HUES6 (cell line): ENCODE measurements at regions not wholly inside any gene's neighbourhood (a gene's known extent, or its start where the extent isn't known, plus 50 kb on each side); places are given as distances from the start of the nearest gene placed in this dataset.

Experiments used
- H3K27ac ChIP-seq: 2 replicates; pipeline ENCODE4 v1.7.0; 2013; ENCODE audit warnings: low read depth, mild to moderate bottlenecking, low read length, inconsistent platforms
- H3K27me3 ChIP-seq: 2 replicates; pipeline ENCODE4 v1.6.1; 2013; ENCODE audit warnings: low read length; ENCODE audit not compliant: control insufficient read depth, insufficient read depth
- H3K36me3 ChIP-seq: 2 replicates; pipeline ENCODE4 v1.6.1; 2013; ENCODE audit warnings: low read length; ENCODE audit not compliant: control insufficient read depth, insufficient read depth
- H3K4me1 ChIP-seq: 2 replicates; pipeline ENCODE4 v1.6.1; 2013; ENCODE audit warnings: low read length; ENCODE audit not compliant: control insufficient read depth, insufficient read depth
- H3K4me3 ChIP-seq: 2 replicates; pipeline ENCODE4 v1.5.1; 2013; ENCODE audit warnings: low read depth, low read length
- H3K9ac ChIP-seq: one replicate; pipeline ENCODE4 v1.6.1; 2013; ENCODE audit warnings: mild to moderate bottlenecking, low read length
- H3K9me3 ChIP-seq: 2 replicates; pipeline ENCODE4 v1.6.1; 2013; ENCODE audit warnings: low read depth, low read length; ENCODE audit not compliant: control insufficient read depth, insufficient read depth

GRCh38 chr1:72634946-72635345 is 352.6 kb upstream of the NEGR1 start:
- no peak overlapping the region for H3K27ac ChIP-seq
- no peak overlapping the region for H3K4me3 ChIP-seq
- H3K36me3 ChIP-seq = no peaks in the 10 kb centered on the region
- no peaks in the 10 kb centered on the region for H3K27me3 ChIP-seq
- no peak overlapping the region for H3K9ac ChIP-seq
- H3K9me3 ChIP-seq = no peaks in the 10 kb centered on the region
- H3K4me1 ChIP-seq = peaks cover 9% of the 10 kb centered on the region; the same call in 1 of the 2 replicates

- no peaks in the 10 kb centered on the region for H3K36me3 ChIP-seq
- no peak overlapping the region for H3K27ac ChIP-seq
- H3K27me3 ChIP-seq = no peaks in the 10 kb centered on the region
- H3K4me1 ChIP-seq = no peaks in the 10 kb centered on the region
- H3K9me3 ChIP-seq = no peaks in the 10 kb centered on the region
- no peak overlapping the region for H3K9ac ChIP-seq
- H3K4me3 ChIP-seq = no peak overlapping the region
Observed at GRCh38 chr1:72631449-72631848, 349.1 kb upstream of the NEGR1 start.

GRCh38 chr1:72623299-72623708 is 341.0 kb upstream of the NEGR1 start:
- Histone ChIP-seq H3K27me3 (no peaks in the 10 kb centered on the region), H3K9me3 (no peaks in the 10 kb centered on the region), H3K4me3 (no peak overlapping the region), H3K9ac (no peak overlapping the region), H3K27ac (no peak overlapping the region), H3K36me3 (no peaks in the 10 kb centered on the region), H3K4me1 (no peaks in the 10 kb centered on the region)

- Histone ChIP-seq H3K4me1 (no peaks in the 10 kb centered on the region), H3K27me3 (no peaks in the 10 kb centered on the region), H3K27ac (no peak overlapping the region), H3K9me3 (no peaks in the 10 kb centered on the region), H3K36me3 (no peaks in the 10 kb centered on the region), H3K4me3 (no peak overlapping the region), H3K9ac (no peak overlapping the region)
Observed at GRCh38 chr1:72620453-72620852, 338.1 kb upstream of the NEGR1 start.

GRCh38 chr1:72606216-72606810 is 324.0 kb upstream of the NEGR1 start:
- Histone ChIP-seq H3K27me3 (no peaks in the 10 kb centered on the region), H3K9me3 (no peaks in the 10 kb centered on the region)

GRCh38 chr1:72601035-72601674 is 318.8 kb upstream of the NEGR1 start:
- H3K27me3 ChIP-seq = no peaks in the 10 kb centered on the region
- H3K36me3 ChIP-seq = no peaks in the 10 kb centered on the region
- H3K9me3 ChIP-seq = no peaks in the 10 kb centered on the region
- peaks cover 6% of the 10 kb centered on the region; the same call in 1 of the 2 replicates for H3K4me1 ChIP-seq
- H3K9ac ChIP-seq = no peak overlapping the region
- no peak overlapping the region for H3K4me3 ChIP-seq
- H3K27ac ChIP-seq = no peak overlapping the region

More at GRCh38 chr1:72606216-72606810, 324.0 kb upstream of the NEGR1 start:
- Histone ChIP-seq H3K4me1 (peaks cover 25% of the 10 kb centered on the region), H3K4me3 (no peak overlapping the region), H3K27ac (0 out of 2 replicates have a peak overlapping the region, but pooled peaks have one; percentile 58), H3K36me3 (no peaks in the 10 kb centered on the region), H3K9ac (no peak overlapping the region)

GRCh38 chr1:72586023-72586685 is 303.8 kb upstream of the NEGR1 start:
- Histone ChIP-seq H3K27me3 (no peaks in the 10 kb centered on the region), H3K9me3 (no peaks in the 10 kb centered on the region), H3K9ac (no peak overlapping the region), H3K36me3 (no peaks in the 10 kb centered on the region), H3K27ac (no peak overlapping the region), H3K4me3 (no peak overlapping the region), H3K4me1 (no peaks in the 10 kb centered on the region)

- no peaks in the 10 kb centered on the region for H3K4me1 ChIP-seq
- no peaks in the 10 kb centered on the region for H3K27me3 ChIP-seq
- H3K36me3 ChIP-seq = no peaks in the 10 kb centered on the region
Observed at GRCh38 chr1:72579629-72580028, 297.3 kb upstream of the NEGR1 start.

GRCh38 chr1:72570815-72571214 is 288.5 kb upstream of the NEGR1 start:
- H3K4me3 ChIP-seq = no peak overlapping the region
- no peaks in the 10 kb centered on the region for H3K9me3 ChIP-seq
- H3K4me1 ChIP-seq = peaks cover 4% of the 10 kb centered on the region; the same call in 1 of the 2 replicates
- no peaks in the 10 kb centered on the region for H3K27me3 ChIP-seq
- no peak overlapping the region for H3K27ac ChIP-seq
- H3K36me3 ChIP-seq = no peaks in the 10 kb centered on the region
- no peak overlapping the region for H3K9ac ChIP-seq

More at GRCh38 chr1:72579629-72580028, 297.3 kb upstream of the NEGR1 start:
- H3K4me3 ChIP-seq = no peak overlapping the region
- H3K9ac ChIP-seq = no peak overlapping the region
- H3K27ac ChIP-seq = no peak overlapping the region
- no peaks in the 10 kb centered on the region for H3K9me3 ChIP-seq

- H3K27ac ChIP-seq = no peak overlapping the region
- no peak overlapping the region for H3K9ac ChIP-seq
- no peaks in the 10 kb centered on the region for H3K36me3 ChIP-seq
- no peak overlapping the region for H3K4me3 ChIP-seq
- no peaks in the 10 kb centered on the region for H3K9me3 ChIP-seq
- no peaks in the 10 kb centered on the region for H3K27me3 ChIP-seq
- peaks cover 4% of the 10 kb centered on the region; the same call in 1 of the 2 replicates for H3K4me1 ChIP-seq
Observed at GRCh38 chr1:72568113-72568512, 285.8 kb upstream of the NEGR1 start.

GRCh38 chr1:72567521-72567920 is 285.2 kb upstream of the NEGR1 start:
- Histone ChIP-seq H3K9me3 (no peaks in the 10 kb centered on the region), H3K4me1 (peaks cover 4% of the 10 kb centered on the region; the same call in 1 of the 2 replicates), H3K9ac (no peak overlapping the region), H3K4me3 (no peak overlapping the region), H3K27ac (no peak overlapping the region), H3K27me3 (no peaks in the 10 kb centered on the region), H3K36me3 (no peaks in the 10 kb centered on the region)
